Loucy (cell line): ENCODE measurements at regions not wholly inside any gene's neighbourhood (a gene's known extent, or its start where the extent isn't known, plus 50 kb on each side); places are given as distances from the start of the nearest gene placed in this dataset.

Experiments used
- EZH2phosphoT487 ChIP-seq: fragments of 200-600 bp; IDR thresholded peaks from 2 replicates; pipeline ENCODE4 v1.6.1; 2018; ENCODE audit warnings: antibody characterized with exemption, mild to moderate bottlenecking, moderate library complexity, borderline replicate concordance
- TF ChIP-seq, protein P1 (sequence below): fragments of 200-600 bp; sonication (generic); conservative IDR thresholded peaks from 2 replicates; pipeline ENCODE4 v1.5.1; 2014; ENCODE audit warnings: mild to moderate bottlenecking, antibody characterized with exemption, low read length

- TF ChIP-seq, protein P1, sequence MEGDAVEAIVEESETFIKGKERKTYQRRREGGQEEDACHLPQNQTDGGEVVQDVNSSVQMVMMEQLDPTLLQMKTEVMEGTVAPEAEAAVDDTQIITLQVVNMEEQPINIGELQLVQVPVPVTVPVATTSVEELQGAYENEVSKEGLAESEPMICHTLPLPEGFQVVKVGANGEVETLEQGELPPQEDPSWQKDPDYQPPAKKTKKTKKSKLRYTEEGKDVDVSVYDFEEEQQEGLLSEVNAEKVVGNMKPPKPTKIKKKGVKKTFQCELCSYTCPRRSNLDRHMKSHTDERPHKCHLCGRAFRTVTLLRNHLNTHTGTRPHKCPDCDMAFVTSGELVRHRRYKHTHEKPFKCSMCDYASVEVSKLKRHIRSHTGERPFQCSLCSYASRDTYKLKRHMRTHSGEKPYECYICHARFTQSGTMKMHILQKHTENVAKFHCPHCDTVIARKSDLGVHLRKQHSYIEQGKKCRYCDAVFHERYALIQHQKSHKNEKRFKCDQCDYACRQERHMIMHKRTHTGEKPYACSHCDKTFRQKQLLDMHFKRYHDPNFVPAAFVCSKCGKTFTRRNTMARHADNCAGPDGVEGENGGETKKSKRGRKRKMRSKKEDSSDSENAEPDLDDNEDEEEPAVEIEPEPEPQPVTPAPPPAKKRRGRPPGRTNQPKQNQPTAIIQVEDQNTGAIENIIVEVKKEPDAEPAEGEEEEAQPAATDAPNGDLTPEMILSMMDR, result no peak
- no peak for TF ChIP-seq EZH2phosphoT487
Measured at GRCh38 chr2:60071490-60071831, 482.0 kb downstream of the BCL11A start.
